Parathyroid adenoma (tissue), 2 donors: ENCODE measurements at regions not wholly inside any gene's neighbourhood (a gene's known extent, or its start where the extent isn't known, plus 50 kb on each side); places are given as distances from the start of the nearest gene placed in this dataset.

Source experiments
- H2AFZ ChIP-seq: fragments of 300-600 bp; sonication (generic); one replicate; pipeline ENCODE4 v1.7.0; 2017; ENCODE audit warnings: antibody characterized with exemption, mild to moderate bottlenecking
- H3K27ac ChIP-seq: fragments of 300-600 bp; sonication (generic); one replicate; pipeline ENCODE4 v1.7.0; 2017
- H3K27me3 ChIP-seq: fragments of 300-600 bp; sonication (generic); one replicate; pipeline ENCODE4 v1.7.0; 2017; ENCODE audit warnings: low read length; ENCODE audit not compliant: control insufficient read depth, insufficient read depth
- H3K36me3 ChIP-seq: fragments of 300-600 bp; sonication (generic); one replicate; pipeline ENCODE4 v1.7.0; 2017; ENCODE audit warnings: low read length; ENCODE audit not compliant: control insufficient read depth, insufficient read depth
- H3K4me1 ChIP-seq: fragments of 300-600 bp; sonication (generic); one replicate; pipeline ENCODE4 v1.7.0; 2017; ENCODE audit warnings: control low read depth
- H3K4me2 ChIP-seq: fragments of 300-600 bp; sonication (generic); one replicate; pipeline ENCODE4 v1.7.0; 2017; ENCODE audit warnings: low read length
- H3K4me3 ChIP-seq: fragments of 300-600 bp; sonication (generic); one replicate; pipeline ENCODE4 v1.7.0; 2017; ENCODE audit warnings: low read depth, low read length
- H3K79me2 ChIP-seq: fragments of 300-600 bp; sonication (generic); one replicate; pipeline ENCODE4 v1.7.0; 2017; ENCODE audit warnings: control low read depth
- H3K9ac ChIP-seq: fragments of 300-600 bp; sonication (generic); one replicate; pipeline ENCODE4 v1.7.0; 2017; ENCODE audit warnings: mild to moderate bottlenecking
- H3K9me3 ChIP-seq: fragments of 300-600 bp; sonication (generic); one replicate; pipeline ENCODE4 v1.7.0; 2017; ENCODE audit warnings: low read length; ENCODE audit not compliant: control insufficient read depth
- CTCF ChIP-seq: fragments of 300-600 bp; sonication (generic); IDR thresholded peaks from one replicate; pipeline ENCODE4 v1.7.0; 2017; ENCODE audit warnings: antibody characterized with exemption, mild to moderate bottlenecking
- donor health status: primary hyperparathyroidism.

- H3K4me3 ChIP-seq, result no peak overlapping the region
- no peak overlapping the region for H3K27ac ChIP-seq
- no peak overlapping the region for H3K9ac ChIP-seq
- no peaks in the 10 kb centered on the region for H3K4me1 ChIP-seq
- no peaks in the 10 kb centered on the region for H3K79me2 ChIP-seq
- H3K27me3 ChIP-seq, result no peaks in the 10 kb centered on the region
- no peak overlapping the region for H2AFZ ChIP-seq
- H3K9me3 ChIP-seq, result no peaks in the 10 kb centered on the region
- TF ChIP-seq CTCF, result no peak
- no peak overlapping the region for H3K4me2 ChIP-seq
- no peaks in the 10 kb centered on the region for H3K36me3 ChIP-seq
These were observed 62.7 kb upstream of the EDNRA start for GRCh38 chr4:147418226-147418625.

GRCh38 chr4:147421456-147421855 is 59.4 kb upstream of the EDNRA start:
- TF ChIP-seq CTCF, result no peak
- Histone ChIP-seq H3K36me3 (no peaks in the 10 kb centered on the region), H3K4me1 (no peaks in the 10 kb centered on the region), H2AFZ (no peak overlapping the region), H3K9ac (no peak overlapping the region), H3K9me3 (no peaks in the 10 kb centered on the region), H3K4me3 (no peak overlapping the region), H3K79me2 (no peaks in the 10 kb centered on the region), H3K4me2 (no peak overlapping the region), H3K27ac (no peak overlapping the region), H3K27me3 (no peaks in the 10 kb centered on the region)

GRCh38 chr4:147423229-147423628 is 57.7 kb upstream of the EDNRA start:
- H3K36me3 ChIP-seq, result no peaks in the 10 kb centered on the region
- no peaks in the 10 kb centered on the region for H3K9me3 ChIP-seq
- H3K9ac ChIP-seq, result no peak overlapping the region
- no peaks in the 10 kb centered on the region for H3K79me2 ChIP-seq
- H3K27ac ChIP-seq, result no peak overlapping the region
- no peak overlapping the region for H2AFZ ChIP-seq
- no peaks in the 10 kb centered on the region for H3K27me3 ChIP-seq
- H3K4me3 ChIP-seq, result no peak overlapping the region
- no peak for TF ChIP-seq CTCF
- H3K4me2 ChIP-seq, result no peak overlapping the region
- no peaks in the 10 kb centered on the region for H3K4me1 ChIP-seq

- Histone ChIP-seq H3K79me2 (no peaks in the 10 kb centered on the region), H3K4me2 (no peak overlapping the region), H3K27ac (no peak overlapping the region), H3K4me3 (no peak overlapping the region), H3K27me3 (no peaks in the 10 kb centered on the region), H3K36me3 (no peaks in the 10 kb centered on the region), H3K9me3 (no peaks in the 10 kb centered on the region), H3K4me1 (no peaks in the 10 kb centered on the region), H2AFZ (no peak overlapping the region), H3K9ac (no peak overlapping the region)
- no peak for TF ChIP-seq CTCF
These were observed 55.9 kb upstream of the EDNRA start for GRCh38 chr4:147425019-147425418.

- Histone ChIP-seq H3K27ac (no peak overlapping the region), H3K9me3 (no peaks in the 10 kb centered on the region), H3K9ac (no peak overlapping the region), H3K4me1 (no peaks in the 10 kb centered on the region), H3K79me2 (no peaks in the 10 kb centered on the region), H3K4me3 (no peak overlapping the region), H2AFZ (no peak overlapping the region), H3K27me3 (no peaks in the 10 kb centered on the region), H3K36me3 (peaks cover 2% of the 10 kb centered on the region), H3K4me2 (no peak overlapping the region)
- no peak for TF ChIP-seq CTCF
These were observed 52.3 kb upstream of the EDNRA start for GRCh38 chr4:147428583-147428982.
